Tibial nerve (tissue), 3 donors: ENCODE measurements at regions not wholly inside any gene's neighbourhood (a gene's known extent, or its start where the extent isn't known, plus 50 kb on each side); places are given as distances from the start of the nearest gene placed in this dataset.

Source experiments
- EP300 ChIP-seq, 2 donors: sonication (generic); formaldehyde crosslinking; IDR thresholded peaks; one replicate each; pipeline ENCODE4 v1.6.1; 2017; ENCODE audit warnings: antibody characterized with exemption in 2 of 2, mild to moderate bottlenecking in 1 of 2
- POLR2A ChIP-seq, 2 donors: fragments of 450-650 bp; IDR thresholded peaks; one replicate each; pipeline ENCODE4 v1.6.1; 2017; ENCODE audit warnings: antibody characterized with exemption in 2 of 2, mild to moderate bottlenecking in 2 of 2, moderate library complexity in 2 of 2

DNA sequence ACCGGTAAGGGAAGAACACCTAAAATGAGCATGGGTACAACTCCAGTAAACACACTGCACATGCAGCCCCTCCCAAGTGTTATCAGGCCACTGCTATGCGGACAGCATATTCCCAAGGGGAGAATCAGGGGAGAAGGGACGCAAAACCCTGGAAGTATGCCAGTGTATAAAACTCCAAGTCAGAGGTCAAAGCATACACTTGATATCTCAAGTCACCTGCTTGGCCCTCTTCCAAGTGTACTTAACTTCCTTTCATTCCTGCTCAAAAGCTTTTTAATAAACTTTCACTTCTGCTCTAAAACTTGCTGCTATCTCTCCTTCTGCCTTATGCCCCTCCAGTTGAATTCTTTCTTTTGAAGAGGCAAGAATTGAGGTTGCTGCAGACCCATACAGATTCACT is 408.1 kb downstream of the HTR1A start:
- no peak for TF ChIP-seq POLR2A (IDR thresholded peaks at IDR 0.05)
- TF ChIP-seq EP300 (IDR thresholded peaks at IDR 0.05): no peak
